Thymus (tissue), 11 donors: ENCODE measurements at regions not wholly inside any gene's neighbourhood (a gene's known extent, or its start where the extent isn't known, plus 50 kb on each side); places are given as distances from the start of the nearest gene placed in this dataset.

Experiments used
- DNase-seq, 9 donors: peaks; one replicate each; pipeline ENCODE4 v3.0.0-alpha.2; 2013; ENCODE audit warnings: low spot score in 9 of 9, low read depth in 6 of 9, missing footprints in 1 of 9
- H3K27ac ChIP-seq, 2 donors: one replicate each; pipeline ENCODE4 v1.5.1; 2013; ENCODE audit warnings: control low read depth in 1 of 2, low read depth in 1 of 2, low read length in 1 of 2, mild to moderate bottlenecking in 1 of 2, moderate library complexity in 1 of 2
- H3K27me3 ChIP-seq, 2 donors: one replicate each; pipeline ENCODE4 v1.5.1; 2013; ENCODE audit warnings: low read length in 1 of 2; ENCODE audit not compliant: control insufficient read depth in 2 of 2, insufficient read depth in 1 of 2
- H3K36me3 ChIP-seq, 2 donors: one replicate each; pipeline ENCODE4 v1.5.1; 2013; ENCODE audit warnings: low read length in 1 of 2, mild to moderate bottlenecking in 1 of 2, moderate library complexity in 1 of 2; ENCODE audit not compliant: control insufficient read depth in 2 of 2, insufficient read depth in 2 of 2
- H3K4me1 ChIP-seq, 2 donors: one replicate each; pipeline ENCODE4 v1.5.1; 2013; ENCODE audit warnings: low read length in 2 of 2; ENCODE audit not compliant: control insufficient read depth in 2 of 2, insufficient read depth in 2 of 2
- H3K4me3 ChIP-seq, 2 donors: one replicate each; pipeline ENCODE4 v1.5.1; 2013; ENCODE audit warnings: low read length in 2 of 2, control low read depth in 1 of 2, mild to moderate bottlenecking in 1 of 2
- H3K9me3 ChIP-seq, 2 donors: one replicate each; pipeline ENCODE4 v1.5.1; 2013; ENCODE audit warnings: low read length in 1 of 2, mild to moderate bottlenecking in 1 of 2; ENCODE audit not compliant: control insufficient read depth in 2 of 2, insufficient read depth in 1 of 2
- WGBS: extraction: QIAGEN DNeasy Blood & Tissue Kit; methylation state at CpG from one replicate; pipeline ENCODE4 v1.1.7; 2013; 5-methylcytosine and 5-hydroxymethylcytosine counted together
- donor health status: healthy.

GRCh38 chr10:70993051-70993450, 104.7 kb upstream of the PCBD1 start:
- Histone ChIP-seq H3K9me3 (no peaks in the 10 kb centered on the region), H3K27ac (no peak overlapping the region), H3K36me3 (no peaks in the 10 kb centered on the region), H3K4me3 (no peak overlapping the region), H3K27me3 (no peaks in the 10 kb centered on the region), H3K4me1 (no peaks in the 10 kb centered on the region)
- 97% methylated on average over 4 of the region's 4 CpGs for WGBS
- no peak for DNase-seq

DNA sequence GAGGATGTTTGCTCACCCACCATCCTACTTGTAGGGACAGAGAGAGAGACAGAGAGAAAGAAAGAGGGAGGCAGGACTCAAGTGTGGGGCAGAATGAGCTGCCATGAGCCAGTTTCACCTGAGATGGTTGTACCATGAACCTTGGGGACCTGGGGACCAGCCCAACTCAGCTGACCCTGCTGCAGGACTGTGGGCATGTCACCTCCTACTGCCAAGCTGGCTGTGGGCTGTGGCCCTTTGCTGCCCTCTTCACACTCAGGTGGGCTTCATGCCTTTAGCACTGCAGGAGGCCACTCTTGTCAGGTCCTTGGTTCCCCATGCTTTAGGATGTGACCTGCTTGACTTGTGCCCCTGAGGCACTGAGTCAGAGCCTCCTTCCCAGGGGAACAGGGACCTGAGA, 108.2 kb upstream of the PCBD1 start:
- Histone ChIP-seq H3K27me3 (no peaks in the 10 kb centered on the region), H3K4me3 (no peak overlapping the region), H3K4me1 (no peaks in the 10 kb centered on the region), H3K27ac (no peak overlapping the region), H3K36me3 (no peaks in the 10 kb centered on the region), H3K9me3 (no peaks in the 10 kb centered on the region)
- DNase-seq: no peak

DNA sequence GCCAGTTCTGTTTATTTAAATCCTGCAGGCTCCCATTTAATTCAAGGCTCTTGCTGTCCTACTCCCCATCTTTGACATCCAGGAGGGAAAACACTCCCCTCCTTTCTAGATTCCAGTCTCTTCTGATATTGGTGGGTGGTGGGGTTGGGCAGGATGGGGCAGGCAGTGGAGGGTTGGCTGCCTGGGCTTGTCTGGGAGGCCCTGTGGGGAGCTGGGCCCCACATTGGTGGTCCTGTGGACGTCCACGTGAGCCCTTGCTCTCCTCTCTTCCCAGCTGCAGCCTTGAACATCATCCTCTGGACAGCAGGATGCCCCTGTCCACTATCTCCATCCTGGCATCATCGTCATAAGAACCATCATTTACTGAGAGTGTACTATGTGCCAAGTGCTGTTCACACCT, 108.9 kb upstream of the PCBD1 start:
- 73% methylated on average over 3 of the region's 3 CpGs for WGBS

DNA sequence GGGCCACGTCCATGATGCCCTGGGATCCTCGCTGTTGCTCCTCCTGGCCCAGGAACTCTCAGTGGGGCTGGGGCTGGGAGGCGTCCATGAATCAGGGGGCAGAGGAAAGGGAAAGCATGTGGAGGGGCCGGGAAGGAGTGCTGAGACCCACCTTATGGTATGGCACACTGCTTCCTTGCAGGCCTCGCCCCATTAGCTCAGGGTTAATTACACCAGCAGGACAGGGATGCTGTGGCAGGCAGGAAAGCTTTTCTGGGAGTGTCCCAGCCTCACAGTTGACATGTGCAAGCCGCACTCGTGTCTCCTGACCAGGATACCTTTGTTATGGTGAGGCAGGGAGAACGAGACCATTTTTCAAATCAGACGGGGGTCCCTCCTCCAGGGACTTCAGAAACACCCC, 109.7 kb upstream of the PCBD1 start:
- H3K9me3 ChIP-seq: no peaks in the 10 kb centered on the region
- DNase-seq: no peak
- 96% methylated on average over 9 of the region's 9 CpGs for WGBS
- no peaks in the 10 kb centered on the region for H3K4me1 ChIP-seq
- H3K27me3 ChIP-seq: no peaks in the 10 kb centered on the region
- H3K27ac ChIP-seq: no peak overlapping the region
- no peak overlapping the region for H3K4me3 ChIP-seq
- no peaks in the 10 kb centered on the region for H3K36me3 ChIP-seq

More for the DNA sequence above, 108.9 kb upstream of the PCBD1 start:
- Histone ChIP-seq H3K4me3 (no peak overlapping the region), H3K36me3 (no peaks in the 10 kb centered on the region), H3K9me3 (no peaks in the 10 kb centered on the region), H3K27me3 (no peaks in the 10 kb centered on the region), H3K4me1 (no peaks in the 10 kb centered on the region), H3K27ac (no peak overlapping the region)
- DNase-seq: no peak

GRCh38 chr10:71001470-71001869, 113.1 kb upstream of the PCBD1 start:
- no peak for DNase-seq
- Histone ChIP-seq H3K27ac (no peak overlapping the region), H3K27me3 (no peaks in the 10 kb centered on the region), H3K4me1 (no peaks in the 10 kb centered on the region), H3K36me3 (no peaks in the 10 kb centered on the region), H3K4me3 (no peak overlapping the region), H3K9me3 (no peaks in the 10 kb centered on the region)
- 93% methylated on average over 2 of the region's 2 CpGs for WGBS

DNA sequence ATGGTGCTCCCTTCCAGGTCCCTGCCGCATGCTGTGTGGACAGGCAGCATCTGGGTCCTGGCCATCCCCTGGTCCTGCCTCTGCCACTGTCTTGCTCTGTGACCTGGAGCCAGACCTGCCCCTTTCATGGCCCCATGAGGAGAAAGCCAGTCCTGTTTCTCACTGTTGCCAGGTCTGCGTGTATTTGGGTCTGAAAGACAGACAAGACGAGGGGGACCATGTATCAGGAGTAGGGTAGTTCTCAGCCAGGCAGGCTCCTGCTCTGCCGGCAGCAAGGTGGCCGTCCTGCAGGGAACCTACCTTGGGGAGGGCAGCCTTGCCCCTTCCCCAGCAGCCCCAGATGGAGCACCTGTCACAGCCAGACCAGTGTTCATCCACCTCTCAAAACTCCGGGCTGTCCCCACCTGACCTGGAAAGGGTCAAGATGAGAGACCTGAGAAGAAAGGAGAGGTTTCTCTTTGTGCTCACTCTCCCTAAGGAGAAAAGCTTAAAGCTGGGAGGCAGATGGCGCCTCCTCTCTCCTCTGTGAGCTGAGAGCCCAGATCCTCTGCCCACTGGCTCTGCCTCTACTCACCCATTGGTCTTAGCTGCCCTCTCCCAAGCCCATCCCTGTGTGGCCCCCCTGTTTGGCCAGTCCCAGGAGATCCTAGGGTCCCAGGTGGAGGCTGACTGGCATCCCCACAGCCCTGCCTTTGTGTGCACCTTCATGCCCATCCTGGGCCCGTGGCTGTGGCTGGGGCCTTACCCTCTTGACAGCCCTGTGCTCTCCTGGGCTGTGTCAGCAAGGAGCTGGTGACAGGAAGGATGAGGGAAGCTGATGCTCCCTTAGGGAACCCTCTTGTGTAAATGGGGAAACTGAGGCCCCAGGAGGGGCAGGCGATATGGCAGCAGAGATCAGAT, 116.1 kb upstream of the PCBD1 start:
- Histone ChIP-seq H3K27ac (no peak overlapping the region), H3K36me3 (no peaks in the 10 kb centered on the region), H3K4me3 (no peak overlapping the region), H3K4me1 (no peaks in the 10 kb centered on the region), H3K27me3 (no peaks in the 10 kb centered on the region), H3K9me3 (no peaks in the 10 kb centered on the region)
- WGBS: 94% methylated on average over 9 of the region's 9 CpGs
- DNase-seq: no peak

DNA sequence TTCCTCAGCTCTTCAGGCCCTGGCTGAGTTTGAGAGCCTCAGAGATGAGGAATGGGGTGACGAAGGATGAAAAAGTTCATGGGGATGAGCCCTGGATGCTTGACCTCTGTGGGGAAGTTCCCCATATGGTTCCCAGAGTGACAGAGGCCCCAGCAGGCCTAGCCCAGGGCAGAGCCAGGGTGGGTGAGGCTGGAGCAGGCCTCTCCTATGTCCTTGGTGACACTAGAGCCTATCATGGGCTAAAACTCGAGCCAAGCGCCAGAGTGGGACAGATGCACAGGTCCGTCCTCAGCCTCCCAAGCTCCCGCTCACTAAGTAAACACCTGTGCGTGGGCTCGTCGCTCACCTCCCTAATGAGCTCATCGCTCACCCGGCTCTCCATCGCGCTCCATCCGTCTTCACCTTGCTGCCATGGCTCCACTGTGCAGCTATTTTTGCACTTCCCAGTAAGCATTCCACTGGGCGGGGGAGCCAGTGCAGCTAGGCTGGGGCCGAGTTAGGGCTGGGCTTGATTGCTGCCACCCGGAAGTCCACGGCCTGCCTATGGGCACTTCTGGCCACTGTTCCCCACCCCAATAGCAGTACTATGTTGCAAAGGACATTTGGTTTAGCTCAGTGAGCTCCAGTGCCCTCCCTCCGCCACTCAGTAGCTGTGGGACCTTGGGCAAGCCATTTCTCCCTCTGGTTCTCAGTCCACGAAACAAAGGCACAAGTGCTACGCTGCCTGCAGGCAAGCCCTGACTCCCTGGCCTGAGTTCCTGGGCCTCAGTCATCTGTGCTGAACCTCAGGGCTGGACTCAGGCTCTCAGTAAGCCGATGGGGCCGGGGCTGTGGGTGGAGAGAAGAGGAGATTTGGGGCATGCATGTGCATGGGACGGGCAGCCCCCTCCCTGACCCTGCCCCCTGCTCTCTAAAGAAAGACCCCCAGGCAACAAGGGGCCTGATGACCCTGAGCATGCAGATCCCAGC, 117.3 kb upstream of the PCBD1 start:
- Histone ChIP-seq H3K9me3 (no peaks in the 10 kb centered on the region), H3K36me3 (no peaks in the 10 kb centered on the region), H3K4me1 (no peaks in the 10 kb centered on the region), H3K4me3 (no peak overlapping the region), H3K27me3 (no peaks in the 10 kb centered on the region), H3K27ac (no peak overlapping the region)
- 95% methylated on average over 23 of the region's 23 CpGs for WGBS
- DNase-seq: no peak

DNA sequence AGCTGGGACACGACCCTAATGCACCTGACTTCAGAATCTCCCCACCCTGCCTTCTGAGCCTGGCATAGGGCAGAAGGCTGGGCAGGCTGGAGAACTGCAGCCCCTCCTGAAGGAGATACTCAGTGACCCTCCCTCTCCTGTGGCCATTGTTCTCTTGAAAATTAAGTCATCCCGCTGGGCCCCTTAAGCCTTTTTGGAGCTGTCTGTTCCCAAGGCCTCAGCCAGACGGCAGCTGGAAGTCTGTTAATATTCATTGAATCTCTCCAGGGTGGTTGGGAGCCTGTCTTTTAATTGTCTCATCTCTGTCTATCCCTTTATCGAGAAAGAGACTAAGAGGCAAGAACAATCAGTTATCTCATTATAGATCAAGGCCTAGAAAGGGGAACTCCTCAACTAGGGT, 118.1 kb upstream of the PCBD1 start:
- H3K36me3 ChIP-seq: no peaks in the 10 kb centered on the region
- H3K4me3 ChIP-seq: no peak overlapping the region
- no peaks in the 10 kb centered on the region for H3K4me1 ChIP-seq
- no peaks in the 10 kb centered on the region for H3K9me3 ChIP-seq
- no peaks in the 10 kb centered on the region for H3K27me3 ChIP-seq
- 87% methylated on average over 4 of the region's 4 CpGs for WGBS
- no peak overlapping the region for H3K27ac ChIP-seq
- DNase-seq: no peak

GRCh38 chr10:71007516-71007915, 119.2 kb upstream of the PCBD1 start:
- no peak overlapping the region for H3K4me3 ChIP-seq
- no peaks in the 10 kb centered on the region for H3K36me3 ChIP-seq
- DNase-seq: no peak
- 96% methylated on average over 4 of the region's 4 CpGs for WGBS
- H3K9me3 ChIP-seq: no peaks in the 10 kb centered on the region
- H3K27ac ChIP-seq: no peak overlapping the region
- no peaks in the 10 kb centered on the region for H3K27me3 ChIP-seq
- H3K4me1 ChIP-seq: no peaks in the 10 kb centered on the region
